Body of pancreas (tissue), 4 donors: ENCODE measurements at regions not wholly inside any gene's neighbourhood (a gene's known extent, or its start where the extent isn't known, plus 50 kb on each side); places are given as distances from the start of the nearest gene placed in this dataset.

Experiments used
- ATAC-seq: fragments of 150-250 bp; one replicate; pipeline ENCODE4 v1.9.1; 2016
- DNase-seq, 4 donors: peaks; one replicate each; pipeline ENCODE4 v3.0.0-alpha.2; 2019
- H3K27ac ChIP-seq, 4 donors: fragments of 200-600 bp; sonication (generic); 1 replicate in 3 of 4; 2 replicates in 1 of 4; pipeline versions ENCODE4 v1.5.1 to v1.6.1; 2016 to 2019; ENCODE audit warnings: mild to moderate bottlenecking in 1 of 4, mixed read lengths in 1 of 4, moderate library complexity in 1 of 4
- H3K27me3 ChIP-seq, 2 donors: fragments of 200-600 bp; sonication (generic); one replicate each; pipeline ENCODE4 v1.6.0; 2016; ENCODE audit warnings: mild to moderate bottlenecking in 1 of 2
- H3K36me3 ChIP-seq, 2 donors: fragments of 200-600 bp; sonication (generic); replicated peaks in 1 of 2; 2 replicates each; pipeline ENCODE4 v1.5.1; 2016; ENCODE audit warnings: low read depth in 2 of 2; ENCODE audit not compliant: insufficient read depth in 1 of 2
- H3K4me1 ChIP-seq: fragments of 200-600 bp; sonication (generic); one replicate; pipeline ENCODE4 v1.6.0; 2016
- H3K4me3 ChIP-seq, 2 donors: fragments of 200-600 bp; sonication (generic); 1 replicate in 1 of 2; 2 replicates in 1 of 2; pipeline ENCODE4 v1.5.1; 2016 to 2019
- H3K9me3 ChIP-seq, 3 donors: fragments of 200-600 bp; sonication (generic); 1 replicate in 2 of 3; 2 replicates in 1 of 3; pipeline ENCODE4 v1.5.1; 2016
- POLR2A ChIP-seq, 3 donors: fragments of 450-650 bp; IDR thresholded peaks; one replicate each; pipeline ENCODE4 v1.6.1; 2016; ENCODE audit warnings: antibody characterized with exemption in 3 of 3, mild to moderate bottlenecking in 2 of 3
- WGBS, 2 donors: methylation state at CpG; one replicate each; pipeline ENCODE4 v1.1.5; 2017; 5-methylcytosine and 5-hydroxymethylcytosine counted together
- intact Hi-C: fragments of 100-400 bp; cut with DNase I; formaldehyde crosslinking; loops from one replicate; pipeline ENCODE4 v1.15.1; 2023
- TF ChIP-seq, protein P1 (sequence below), 7 experiments: fragments of 450-650 bp in 4 of 7; fragments of 200-600 bp in 3 of 7; sonication (generic) in 3 of 7; IDR thresholded peaks; one replicate each; pipeline ENCODE4 v1.5.1; 2016 to 2019; ENCODE audit warnings: antibody characterized with exemption in 7 of 7

DNA sequence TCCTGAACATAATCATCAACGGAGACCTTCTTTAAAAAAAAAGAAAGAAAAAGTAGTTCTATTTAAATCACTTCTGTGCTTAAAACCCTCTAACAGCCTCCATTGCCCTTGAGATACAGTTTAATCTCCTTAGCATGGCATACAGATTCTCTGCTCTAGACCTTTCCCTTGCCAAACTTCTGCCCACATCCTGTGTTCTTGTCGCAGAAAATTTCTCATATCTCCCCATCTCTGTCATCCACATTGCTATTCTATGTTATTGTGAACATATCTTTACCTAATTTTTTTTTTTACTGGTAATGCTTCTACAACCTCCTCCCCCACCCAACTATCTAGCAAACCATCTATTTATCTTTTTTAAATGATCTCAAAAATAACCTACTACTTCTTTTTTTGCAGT, 135.7 kb upstream of the PROX1 start:
- DNase-seq, result no peak
- 58 to 63% methylated on average over 2 of the region's 2 CpGs for WGBS, 2 donors
- Histone ChIP-seq H3K4me1 (no peaks in the 10 kb centered on the region), H3K4me3 (no peak overlapping the region), H3K36me3 (no peaks in the 10 kb centered on the region), H3K9me3 (no peaks in the 10 kb centered on the region), H3K27ac (no peak overlapping the region), H3K27me3 (no peaks in the 10 kb centered on the region)
- ATAC-seq, result no peak
- intact Hi-C loops, result no loop called here
- TF ChIP-seq POLR2A (IDR thresholded peaks at IDR 0.05), result no peak
- TF ChIP-seq, protein P1, sequence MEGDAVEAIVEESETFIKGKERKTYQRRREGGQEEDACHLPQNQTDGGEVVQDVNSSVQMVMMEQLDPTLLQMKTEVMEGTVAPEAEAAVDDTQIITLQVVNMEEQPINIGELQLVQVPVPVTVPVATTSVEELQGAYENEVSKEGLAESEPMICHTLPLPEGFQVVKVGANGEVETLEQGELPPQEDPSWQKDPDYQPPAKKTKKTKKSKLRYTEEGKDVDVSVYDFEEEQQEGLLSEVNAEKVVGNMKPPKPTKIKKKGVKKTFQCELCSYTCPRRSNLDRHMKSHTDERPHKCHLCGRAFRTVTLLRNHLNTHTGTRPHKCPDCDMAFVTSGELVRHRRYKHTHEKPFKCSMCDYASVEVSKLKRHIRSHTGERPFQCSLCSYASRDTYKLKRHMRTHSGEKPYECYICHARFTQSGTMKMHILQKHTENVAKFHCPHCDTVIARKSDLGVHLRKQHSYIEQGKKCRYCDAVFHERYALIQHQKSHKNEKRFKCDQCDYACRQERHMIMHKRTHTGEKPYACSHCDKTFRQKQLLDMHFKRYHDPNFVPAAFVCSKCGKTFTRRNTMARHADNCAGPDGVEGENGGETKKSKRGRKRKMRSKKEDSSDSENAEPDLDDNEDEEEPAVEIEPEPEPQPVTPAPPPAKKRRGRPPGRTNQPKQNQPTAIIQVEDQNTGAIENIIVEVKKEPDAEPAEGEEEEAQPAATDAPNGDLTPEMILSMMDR (IDR thresholded peaks at IDR 0.05), result no peak

DNA sequence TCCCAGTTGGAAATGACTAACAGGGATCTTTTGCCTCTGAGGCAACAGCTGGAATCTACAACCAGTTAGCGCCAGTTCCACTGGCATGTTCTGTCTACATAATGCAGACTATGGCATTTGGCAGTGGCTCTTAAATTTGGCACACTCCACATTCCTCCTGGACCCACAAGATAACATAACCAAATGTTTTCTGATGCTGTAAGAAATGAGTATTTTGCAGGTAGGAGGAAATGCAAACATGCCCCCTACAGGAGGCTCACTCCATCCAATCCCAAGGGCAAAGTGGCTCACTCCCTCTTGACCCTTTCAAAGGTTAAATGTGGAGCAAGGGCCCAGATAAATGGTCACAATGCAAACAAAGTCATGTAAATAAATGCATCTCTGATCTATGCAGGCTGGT, 129.2 kb upstream of the PROX1 start:
- Histone ChIP-seq H3K36me3 (no peaks in the 10 kb centered on the region), H3K27ac (no peak overlapping the region), H3K4me3 (no peak overlapping the region), H3K4me1 (peaks cover 13% of the 10 kb centered on the region), H3K9me3 (no peaks in the 10 kb centered on the region), H3K27me3 (no peaks in the 10 kb centered on the region)
- WGBS, 2 donors, result 21 to 46% methylated on average over 1 of the region's 1 CpG
- DNase-seq (peak; percentile 14 to 56 (median 40)), ATAC-seq (peak; percentile 60)
- intact Hi-C loops, result no loop called here
- TF ChIP-seq POLR2A (IDR thresholded peaks at IDR 0.05), result no peak
- TF ChIP-seq, protein P1 (IDR thresholded peaks at IDR 0.05), result peak in 4 of 7 experiments; percentile 26 to 33 (median 30)

DNA sequence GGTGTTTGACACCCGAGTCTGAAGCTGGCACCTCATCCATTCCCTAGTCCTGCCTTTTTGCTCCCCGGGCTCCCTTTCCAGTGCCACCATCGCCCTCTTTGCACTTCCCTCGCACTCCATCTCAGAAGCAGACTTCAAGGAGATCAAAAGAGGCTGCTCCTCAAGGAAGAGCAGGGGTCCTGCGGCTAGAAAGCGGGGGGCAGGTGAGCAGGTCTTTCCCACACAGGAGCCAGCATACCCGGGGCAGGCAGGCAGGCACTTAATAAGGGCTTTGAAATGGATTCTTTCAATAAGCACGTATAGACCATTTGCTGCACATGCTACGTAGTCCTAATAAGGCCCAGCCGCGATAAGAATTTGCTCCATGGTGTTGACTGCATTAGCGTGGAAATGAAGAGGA, 125.9 kb upstream of the PROX1 start:
- H3K36me3 ChIP-seq, result no peaks in the 10 kb centered on the region
- H3K9me3 ChIP-seq, result no peaks in the 10 kb centered on the region
- TF ChIP-seq, protein P1 (IDR thresholded peaks at IDR 0.05), result no peak
- intact Hi-C loops, result no loop called here
- no peak overlapping the region for H3K27ac ChIP-seq
- H3K4me3 ChIP-seq, result no peak overlapping the region
- DNase-seq (no peak), ATAC-seq (no peak)
- no peaks in the 10 kb centered on the region for H3K27me3 ChIP-seq
- peaks cover 13% of the 10 kb centered on the region for H3K4me1 ChIP-seq
- 90 to 94% methylated on average over 12 of the region's 12 CpGs for WGBS, 2 donors

DNA sequence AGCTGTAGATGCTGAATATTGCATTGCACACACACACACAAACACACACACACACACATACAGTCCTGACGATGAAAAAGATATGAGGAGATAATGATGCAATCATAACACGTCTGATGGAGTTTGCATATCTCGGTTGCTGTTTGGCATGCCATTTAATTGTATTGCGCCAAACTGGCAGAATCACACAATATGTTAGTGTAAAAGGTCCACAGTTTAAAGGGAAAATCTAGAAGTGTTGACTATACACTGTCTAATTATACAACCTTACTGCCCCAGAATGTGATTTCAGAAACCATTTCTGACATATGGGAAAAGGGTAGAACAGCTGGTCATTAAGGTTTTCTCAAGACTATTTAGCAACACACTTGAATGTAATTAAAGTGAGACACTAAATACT, 123.7 kb upstream of the PROX1 start:
- WGBS, 2 donors, result 59 to 62% methylated on average over 4 of the region's 4 CpGs
- intact Hi-C loops, result no loop called here
- ATAC-seq (no peak), DNase-seq (no peak)
- H3K4me3 ChIP-seq, result no peak overlapping the region
- peaks cover 3% of the 10 kb centered on the region for H3K4me1 ChIP-seq
- H3K27ac ChIP-seq, result no peak overlapping the region
- TF ChIP-seq POLR2A (IDR thresholded peaks at IDR 0.05), result no peak
- TF ChIP-seq, protein P1 (IDR thresholded peaks at IDR 0.05), result no peak
- no peaks in the 10 kb centered on the region for H3K27me3 ChIP-seq
- H3K36me3 ChIP-seq, result no peaks in the 10 kb centered on the region
- H3K9me3 ChIP-seq, result no peaks in the 10 kb centered on the region

DNA sequence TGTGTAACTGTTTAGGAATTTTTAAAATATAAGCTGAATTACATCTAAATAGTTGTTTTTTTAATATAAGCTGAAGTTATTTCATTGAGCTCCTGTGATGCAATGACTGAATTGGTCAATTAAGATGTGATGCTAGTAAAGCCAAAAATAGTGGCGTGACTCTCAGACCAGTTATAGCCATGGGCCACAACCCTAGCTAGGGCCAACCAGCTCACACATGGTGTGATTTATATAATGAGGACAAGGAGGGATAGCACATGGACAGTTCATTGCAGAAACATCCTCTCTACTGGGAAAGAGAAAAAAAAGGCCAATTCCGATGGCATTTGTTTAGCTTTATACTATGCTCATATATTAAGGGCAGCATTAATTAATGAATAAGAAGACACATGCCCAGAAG, 119.3 kb upstream of the PROX1 start:
- Histone ChIP-seq H3K36me3 (no peaks in the 10 kb centered on the region), H3K27me3 (no peaks in the 10 kb centered on the region), H3K27ac (no peak overlapping the region), H3K4me3 (no peak overlapping the region), H3K9me3 (no peaks in the 10 kb centered on the region), H3K4me1 (no peaks in the 10 kb centered on the region)
- intact Hi-C loops, result no loop called here
- ATAC-seq, result no peak
- WGBS, 2 donors, result 92 to 95% methylated on average over 2 of the region's 2 CpGs
- no peak for DNase-seq
- TF ChIP-seq POLR2A (IDR thresholded peaks at IDR 0.05), result no peak
- TF ChIP-seq, protein P1 (IDR thresholded peaks at IDR 0.05), result no peak
